DMS53 treated with DMSO at 0.1 percent for 48 hours (cell line): ENCODE measurements at regions not wholly inside any gene's neighbourhood (a gene's known extent, or its start where the extent isn't known, plus 50 kb on each side); places are given as distances from the start of the nearest gene placed in this dataset.
"Not testable (repeated sequence)": the region's sequence is repeated elsewhere in the genome, so short reads cannot be mapped to it uniquely, and the experiment has no call there.

Experiments used
- DNase-seq: peaks from one replicate; lab custom pipeline; 2025; ENCODE audit not compliant: unreplicated experiment; lab: John Stamatoyannopoulos, UW

GRCh38 chrX:151042842-151043241 lies 59.7 kb downstream of the HMGB3 start:
- DNase-seq: no peak

- not testable (repeated sequence) for DNase-seq
Observed at GRCh38 chrX:151066373-151066772, 83.2 kb downstream of the HMGB3 start.

- DNase-seq: no peak
Observed at GRCh38 chrX:151073767-151074166, 90.6 kb downstream of the HMGB3 start.

GRCh38 chrX:151081016-151081415 lies 95.4 kb upstream of the GPR50 start:
- DNase-seq: no peak

GRCh38 chrX:151082077-151082948 lies 94.1 kb upstream of the GPR50 start:
- DNase-seq: peak; percentile 45

- DNase-seq: no peak
Observed at GRCh38 chrX:151084454-151084853, 91.9 kb upstream of the GPR50 start.

GRCh38 chrX:151085207-151085606 lies 91.2 kb upstream of the GPR50 start:
- DNase-seq: no peak

GRCh38 chrX:151088221-151088620 lies 88.2 kb upstream of the GPR50 start:
- DNase-seq: no peak

GRCh38 chrX:151099001-151099400 lies 77.4 kb upstream of the GPR50 start:
- DNase-seq: no peak

- DNase-seq: no peak
Observed at GRCh38 chrX:151100799-151101198, 75.6 kb upstream of the GPR50 start.

- not testable (repeated sequence) for DNase-seq
Observed at GRCh38 chrX:151113200-151113599, 63.2 kb upstream of the GPR50 start.
